ENCODE measurements at regions not wholly inside any gene's neighbourhood (a gene's known extent, or its start where the extent isn't known, plus 50 kb on each side); places are given as distances from the start of the nearest gene placed in this dataset.

GRCh38 chr11:45583981-45584566 lies 81.3 kb downstream of the CHST1 start:
- BruUV-seq (replicated peaks), result no TSS peak
- CTCF ChIA-PET, result no interaction called here
- TF ChIP-seq REST (IDR thresholded peaks at IDR 0.05; ENCODE audit: insufficient read depth in 1 of 2, low read depth in 2 of 2, low read length in 1 of 2) (no peak), POLR2AphosphoS5 (IDR thresholded peaks at IDR 0.05; ENCODE audit: low read depth, low read length) (no peak), TCF7L2 (IDR thresholded peaks at IDR 0.05; ENCODE audit: low read depth, low read length) (no peak)

GRCh38 chr11:45580399-45580798 lies 85.0 kb downstream of the CHST1 start:
- no peaks in the 10 kb centered on the region for H3K4me1 ChIP-seq (ENCODE audit: control insufficient read depth, insufficient read depth, low read length)
- TF ChIP-seq POLR2AphosphoS5 (IDR thresholded peaks at IDR 0.05; ENCODE audit: low read depth, low read length) (no peak), SIN3A (IDR thresholded peaks at IDR 0.05; ENCODE audit: borderline replicate concordance, insufficient read depth, low read depth, low read length) (no peak), REST (IDR thresholded peaks at IDR 0.05; ENCODE audit: insufficient read depth in 1 of 2, low read depth in 2 of 2, low read length in 1 of 2) (peak; percentile 90 to 91), TCF7L2 (IDR thresholded peaks at IDR 0.05; ENCODE audit: low read depth, low read length) (no peak), CTCF (IDR thresholded peaks at IDR 0.05) (no peak)
- intact Hi-C loops (cut with micrococcal nuclease; ENCODE audit: unreplicated experiment), result no loop called here
- no peaks in the 10 kb centered on the region for H3K9me3 ChIP-seq (ENCODE audit: control insufficient read depth, insufficient read depth, low read depth, low read length)
- H3K27ac ChIP-seq (ENCODE audit: low read length), result no peak overlapping the region
- DNase-seq (ENCODE audit: low read depth, low spot score) (no peak), ATAC-seq (no peak)
- peaks cover 30% of the 10 kb centered on the region for H3K27me3 ChIP-seq (ENCODE audit: control insufficient read depth, insufficient read depth, low read length)
- no peaks in the 10 kb centered on the region for H3K36me3 ChIP-seq (ENCODE audit: control insufficient read depth, insufficient read depth, low read length)
- ChIA-PET CTCF (no interaction called here), POLR2A (no interaction called here)
- in situ Hi-C loops (cut with HindIII; ENCODE audit: low pct_unique_long_range_greater_than_20kb, low sequenced_read_pairs), result no loop called here
- no TSS peak for BruUV-seq (replicated peaks)
- no peak overlapping the region for H3K4me3 ChIP-seq (ENCODE audit: low read depth in 2 of 2, low read length in 2 of 2)

More at GRCh38 chr11:45583981-45584566, 81.3 kb downstream of the CHST1 start:
- H3K4me3 ChIP-seq (ENCODE audit: low read depth in 2 of 2, low read length in 2 of 2), result no peak overlapping the region
- H3K9me3 ChIP-seq (ENCODE audit: control insufficient read depth, insufficient read depth, low read depth, low read length), result no peaks in the 10 kb centered on the region
- no peak for DNase-seq (ENCODE audit: low read depth, low spot score)
- no peaks in the 10 kb centered on the region for H3K36me3 ChIP-seq (ENCODE audit: control insufficient read depth, insufficient read depth, low read length)
- in situ Hi-C loops (cut with HindIII; ENCODE audit: low pct_unique_long_range_greater_than_20kb, low sequenced_read_pairs) (no loop called here), intact Hi-C loops (cut with micrococcal nuclease; ENCODE audit: unreplicated experiment) (no loop called here)
- POLR2A ChIA-PET, result no interaction called here
- no peak overlapping the region for H3K27ac ChIP-seq (ENCODE audit: low read length)
- ATAC-seq, result no peak
- peaks cover 30% of the 10 kb centered on the region for H3K27me3 ChIP-seq (ENCODE audit: control insufficient read depth, insufficient read depth, low read length)
- no peaks in the 10 kb centered on the region for H3K4me1 ChIP-seq (ENCODE audit: control insufficient read depth, insufficient read depth, low read length)

All from Panc1 (cell line).